HEK293 (cell line): ENCODE measurements at regions not wholly inside any gene's neighbourhood (a gene's known extent, or its start where the extent isn't known, plus 50 kb on each side); places are given as distances from the start of the nearest gene placed in this dataset.

Experiments used
- KLF1 ChIP-seq: fragments of 450-650 bp; formaldehyde crosslinking; IDR thresholded peaks from 2 replicates; pipeline ENCODE4 v1.5.1; 2016; ENCODE audit warnings: missing biosample characterization, missing genetic modification characterization
- TRIM28 ChIP-seq: IDR thresholded peaks from 2 replicates; pipeline ENCODE4 v1.6.1; 2011; ENCODE audit warnings: low read length, control low read depth, borderline replicate concordance
- ZEB2 ChIP-seq: fragments of 450-650 bp; formaldehyde crosslinking; IDR thresholded peaks from 2 replicates; pipeline ENCODE4 v1.5.1; 2016; ENCODE audit warnings: missing biosample characterization, missing genetic modification characterization
- ZNF311 ChIP-seq: fragments of 450-650 bp; formaldehyde crosslinking; IDR thresholded peaks from 2 replicates; pipeline ENCODE4 v1.5.1; 2017; ENCODE audit warnings: missing biosample characterization, missing genetic modification characterization, borderline replicate concordance
- ZNF350 ChIP-seq: fragments of 450-650 bp; formaldehyde crosslinking; IDR thresholded peaks from 2 replicates; pipeline ENCODE4 v1.5.0; 2017; ENCODE audit warnings: missing biosample characterization, mild to moderate bottlenecking, missing genetic modification characterization
- ZNF768 ChIP-seq: fragments of 450-650 bp; formaldehyde crosslinking; IDR thresholded peaks from 2 replicates; pipeline ENCODE4 v1.5.1; 2018; ENCODE audit warnings: missing biosample characterization, mild to moderate bottlenecking, missing genetic modification characterization
- TF ChIP-seq, protein P1 (sequence below): fragments of 450-650 bp; formaldehyde crosslinking; IDR thresholded peaks from 2 replicates; pipeline ENCODE4 v1.5.1; 2016; ENCODE audit warnings: missing biosample characterization, missing genetic modification characterization
- TF ChIP-seq, protein P2 (sequence below): fragments of 450-650 bp; formaldehyde crosslinking; IDR thresholded peaks from 2 replicates; pipeline ENCODE4 v1.5.1; 2016; ENCODE audit warnings: missing biosample characterization, missing genetic modification characterization
- TF ChIP-seq, protein P3 (sequence below): fragments of 450-650 bp; formaldehyde crosslinking; conservative IDR thresholded peaks from 2 replicates; pipeline ENCODE4 v1.5.1; 2016; ENCODE audit warnings: low read depth, missing biosample characterization, missing genetic modification characterization
- TF ChIP-seq, protein P4 (sequence below): fragments of 450-650 bp; formaldehyde crosslinking; IDR thresholded peaks from 2 replicates; pipeline ENCODE4 v1.5.1; 2016; ENCODE audit warnings: missing biosample characterization, missing genetic modification characterization
- TF ChIP-seq, protein P5 (sequence below): fragments of 450-650 bp; formaldehyde crosslinking; IDR thresholded peaks from 2 replicates; pipeline ENCODE4 v1.5.1; 2016; ENCODE audit warnings: missing biosample characterization, missing genetic modification characterization

DNA sequence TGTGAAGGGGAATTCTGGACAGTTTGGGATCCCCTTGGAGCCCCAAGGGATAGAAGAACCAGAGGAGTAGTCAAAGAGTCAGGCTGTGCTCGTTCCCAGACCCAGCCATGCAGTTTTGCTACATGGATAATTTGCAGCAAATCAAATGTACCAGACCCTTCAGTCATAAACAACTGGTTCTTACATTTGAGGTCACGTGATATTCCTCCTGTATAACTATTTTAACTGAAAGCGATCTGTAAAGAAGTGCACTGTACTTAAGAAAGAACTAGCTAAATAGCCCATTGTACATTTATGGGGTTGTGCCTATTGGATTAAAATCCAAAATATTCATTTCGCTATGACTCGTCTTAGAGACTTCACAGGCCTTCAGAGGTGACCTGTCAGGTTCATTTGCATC lies 550.2 kb upstream of the TENM3 start:
- no peak for TF ChIP-seq KLF1 (tag by site-specific recombination)
- TF ChIP-seq TRIM28 = no peak
- TF ChIP-seq, protein P1, sequence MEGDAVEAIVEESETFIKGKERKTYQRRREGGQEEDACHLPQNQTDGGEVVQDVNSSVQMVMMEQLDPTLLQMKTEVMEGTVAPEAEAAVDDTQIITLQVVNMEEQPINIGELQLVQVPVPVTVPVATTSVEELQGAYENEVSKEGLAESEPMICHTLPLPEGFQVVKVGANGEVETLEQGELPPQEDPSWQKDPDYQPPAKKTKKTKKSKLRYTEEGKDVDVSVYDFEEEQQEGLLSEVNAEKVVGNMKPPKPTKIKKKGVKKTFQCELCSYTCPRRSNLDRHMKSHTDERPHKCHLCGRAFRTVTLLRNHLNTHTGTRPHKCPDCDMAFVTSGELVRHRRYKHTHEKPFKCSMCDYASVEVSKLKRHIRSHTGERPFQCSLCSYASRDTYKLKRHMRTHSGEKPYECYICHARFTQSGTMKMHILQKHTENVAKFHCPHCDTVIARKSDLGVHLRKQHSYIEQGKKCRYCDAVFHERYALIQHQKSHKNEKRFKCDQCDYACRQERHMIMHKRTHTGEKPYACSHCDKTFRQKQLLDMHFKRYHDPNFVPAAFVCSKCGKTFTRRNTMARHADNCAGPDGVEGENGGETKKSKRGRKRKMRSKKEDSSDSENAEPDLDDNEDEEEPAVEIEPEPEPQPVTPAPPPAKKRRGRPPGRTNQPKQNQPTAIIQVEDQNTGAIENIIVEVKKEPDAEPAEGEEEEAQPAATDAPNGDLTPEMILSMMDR = no peak
- TF ChIP-seq, protein P2, sequence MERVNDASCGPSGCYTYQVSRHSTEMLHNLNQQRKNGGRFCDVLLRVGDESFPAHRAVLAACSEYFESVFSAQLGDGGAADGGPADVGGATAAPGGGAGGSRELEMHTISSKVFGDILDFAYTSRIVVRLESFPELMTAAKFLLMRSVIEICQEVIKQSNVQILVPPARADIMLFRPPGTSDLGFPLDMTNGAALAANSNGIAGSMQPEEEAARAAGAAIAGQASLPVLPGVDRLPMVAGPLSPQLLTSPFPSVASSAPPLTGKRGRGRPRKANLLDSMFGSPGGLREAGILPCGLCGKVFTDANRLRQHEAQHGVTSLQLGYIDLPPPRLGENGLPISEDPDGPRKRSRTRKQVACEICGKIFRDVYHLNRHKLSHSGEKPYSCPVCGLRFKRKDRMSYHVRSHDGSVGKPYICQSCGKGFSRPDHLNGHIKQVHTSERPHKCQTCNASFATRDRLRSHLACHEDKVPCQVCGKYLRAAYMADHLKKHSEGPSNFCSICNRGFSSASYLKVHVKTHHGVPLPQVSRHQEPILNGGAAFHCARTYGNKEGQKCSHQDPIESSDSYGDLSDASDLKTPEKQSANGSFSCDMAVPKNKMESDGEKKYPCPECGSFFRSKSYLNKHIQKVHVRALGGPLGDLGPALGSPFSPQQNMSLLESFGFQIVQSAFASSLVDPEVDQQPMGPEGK (tag by site-specific recombination) = no peak
- TF ChIP-seq ZNF768 (tag by site-specific recombination) = no peak
- TF ChIP-seq ZEB2 = no peak
- TF ChIP-seq, protein P3, sequence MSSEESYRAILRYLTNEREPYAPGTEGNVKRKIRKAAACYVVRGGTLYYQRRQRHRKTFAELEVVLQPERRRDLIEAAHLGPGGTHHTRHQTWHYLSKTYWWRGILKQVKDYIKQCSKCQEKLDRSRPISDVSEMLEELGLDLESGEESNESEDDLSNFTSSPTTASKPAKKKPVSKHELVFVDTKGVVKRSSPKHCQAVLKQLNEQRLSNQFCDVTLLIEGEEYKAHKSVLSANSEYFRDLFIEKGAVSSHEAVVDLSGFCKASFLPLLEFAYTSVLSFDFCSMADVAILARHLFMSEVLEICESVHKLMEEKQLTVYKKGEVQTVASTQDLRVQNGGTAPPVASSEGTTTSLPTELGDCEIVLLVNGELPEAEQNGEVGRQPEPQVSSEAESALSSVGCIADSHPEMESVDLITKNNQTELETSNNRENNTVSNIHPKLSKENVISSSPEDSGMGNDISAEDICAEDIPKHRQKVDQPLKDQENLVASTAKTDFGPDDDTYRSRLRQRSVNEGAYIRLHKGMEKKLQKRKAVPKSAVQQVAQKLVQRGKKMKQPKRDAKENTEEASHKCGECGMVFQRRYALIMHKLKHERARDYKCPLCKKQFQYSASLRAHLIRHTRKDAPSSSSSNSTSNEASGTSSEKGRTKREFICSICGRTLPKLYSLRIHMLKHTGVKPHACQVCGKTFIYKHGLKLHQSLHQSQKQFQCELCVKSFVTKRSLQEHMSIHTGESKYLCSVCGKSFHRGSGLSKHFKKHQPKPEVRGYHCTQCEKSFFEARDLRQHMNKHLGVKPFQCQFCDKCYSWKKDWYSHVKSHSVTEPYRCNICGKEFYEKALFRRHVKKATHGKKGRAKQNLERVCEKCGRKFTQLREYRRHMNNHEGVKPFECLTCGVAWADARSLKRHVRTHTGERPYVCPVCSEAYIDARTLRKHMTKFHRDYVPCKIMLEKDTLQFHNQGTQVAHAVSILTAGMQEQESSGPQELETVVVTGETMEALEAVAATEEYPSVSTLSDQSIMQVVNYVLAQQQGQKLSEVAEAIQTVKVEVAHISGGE (tag by site-specific recombination) = no peak
- TF ChIP-seq, protein P4, sequence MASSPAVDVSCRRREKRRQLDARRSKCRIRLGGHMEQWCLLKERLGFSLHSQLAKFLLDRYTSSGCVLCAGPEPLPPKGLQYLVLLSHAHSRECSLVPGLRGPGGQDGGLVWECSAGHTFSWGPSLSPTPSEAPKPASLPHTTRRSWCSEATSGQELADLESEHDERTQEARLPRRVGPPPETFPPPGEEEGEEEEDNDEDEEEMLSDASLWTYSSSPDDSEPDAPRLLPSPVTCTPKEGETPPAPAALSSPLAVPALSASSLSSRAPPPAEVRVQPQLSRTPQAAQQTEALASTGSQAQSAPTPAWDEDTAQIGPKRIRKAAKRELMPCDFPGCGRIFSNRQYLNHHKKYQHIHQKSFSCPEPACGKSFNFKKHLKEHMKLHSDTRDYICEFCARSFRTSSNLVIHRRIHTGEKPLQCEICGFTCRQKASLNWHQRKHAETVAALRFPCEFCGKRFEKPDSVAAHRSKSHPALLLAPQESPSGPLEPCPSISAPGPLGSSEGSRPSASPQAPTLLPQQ (tag by site-specific recombination) = no peak
- TF ChIP-seq, protein P5, sequence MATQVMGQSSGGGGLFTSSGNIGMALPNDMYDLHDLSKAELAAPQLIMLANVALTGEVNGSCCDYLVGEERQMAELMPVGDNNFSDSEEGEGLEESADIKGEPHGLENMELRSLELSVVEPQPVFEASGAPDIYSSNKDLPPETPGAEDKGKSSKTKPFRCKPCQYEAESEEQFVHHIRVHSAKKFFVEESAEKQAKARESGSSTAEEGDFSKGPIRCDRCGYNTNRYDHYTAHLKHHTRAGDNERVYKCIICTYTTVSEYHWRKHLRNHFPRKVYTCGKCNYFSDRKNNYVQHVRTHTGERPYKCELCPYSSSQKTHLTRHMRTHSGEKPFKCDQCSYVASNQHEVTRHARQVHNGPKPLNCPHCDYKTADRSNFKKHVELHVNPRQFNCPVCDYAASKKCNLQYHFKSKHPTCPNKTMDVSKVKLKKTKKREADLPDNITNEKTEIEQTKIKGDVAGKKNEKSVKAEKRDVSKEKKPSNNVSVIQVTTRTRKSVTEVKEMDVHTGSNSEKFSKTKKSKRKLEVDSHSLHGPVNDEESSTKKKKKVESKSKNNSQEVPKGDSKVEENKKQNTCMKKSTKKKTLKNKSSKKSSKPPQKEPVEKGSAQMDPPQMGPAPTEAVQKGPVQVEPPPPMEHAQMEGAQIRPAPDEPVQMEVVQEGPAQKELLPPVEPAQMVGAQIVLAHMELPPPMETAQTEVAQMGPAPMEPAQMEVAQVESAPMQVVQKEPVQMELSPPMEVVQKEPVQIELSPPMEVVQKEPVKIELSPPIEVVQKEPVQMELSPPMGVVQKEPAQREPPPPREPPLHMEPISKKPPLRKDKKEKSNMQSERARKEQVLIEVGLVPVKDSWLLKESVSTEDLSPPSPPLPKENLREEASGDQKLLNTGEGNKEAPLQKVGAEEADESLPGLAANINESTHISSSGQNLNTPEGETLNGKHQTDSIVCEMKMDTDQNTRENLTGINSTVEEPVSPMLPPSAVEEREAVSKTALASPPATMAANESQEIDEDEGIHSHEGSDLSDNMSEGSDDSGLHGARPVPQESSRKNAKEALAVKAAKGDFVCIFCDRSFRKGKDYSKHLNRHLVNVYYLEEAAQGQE (tag by site-specific recombination) = no peak
- TF ChIP-seq ZNF311 (tag by site-specific recombination) = no peak
- TF ChIP-seq ZNF350 = no peak
